GM20000 (cell line): ENCODE measurements at regions not wholly inside any gene's neighbourhood (a gene's known extent, or its start where the extent isn't known, plus 50 kb on each side); places are given as distances from the start of the nearest gene placed in this dataset.

Experiments
- DNase-seq: peaks from one replicate; pipeline ENCODE4 v3.0.0; 2012; ENCODE audit warnings: low spot score
- CTCF ChIP-seq: IDR thresholded peaks from 2 replicates; pipeline ENCODE4 v1.5.1; 2012; ENCODE audit warnings: mild to moderate bottlenecking, control low read depth; ENCODE audit errors: extremely low read depth, missing control alignments

- no peak for DNase-seq
- TF ChIP-seq CTCF: no peak
Observed at GRCh38 chr3:27540231-27540630, 56.0 kb upstream of the SLC4A7 start.

DNA sequence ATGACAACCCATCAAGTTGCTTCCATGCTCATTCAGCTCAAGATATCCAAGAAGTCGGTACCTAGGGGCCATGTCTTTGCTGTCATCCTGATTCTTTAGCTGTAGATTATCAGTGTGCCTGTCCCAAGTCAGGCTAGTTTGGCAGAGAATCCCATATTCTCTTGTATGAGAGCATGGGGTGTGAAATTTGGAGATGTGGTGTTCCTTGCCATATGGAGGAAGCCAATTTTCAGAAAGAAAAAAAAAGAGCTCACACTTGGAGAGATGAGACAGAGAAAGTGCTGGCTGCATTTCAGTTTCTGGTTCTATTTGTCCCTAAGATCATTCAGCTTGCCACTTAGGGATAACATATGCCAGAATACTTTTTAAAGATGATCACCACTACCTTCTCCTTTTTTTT lies 52.3 kb upstream of the SLC4A7 start:
- DNase-seq: no peak
- no peak for TF ChIP-seq CTCF

DNA sequence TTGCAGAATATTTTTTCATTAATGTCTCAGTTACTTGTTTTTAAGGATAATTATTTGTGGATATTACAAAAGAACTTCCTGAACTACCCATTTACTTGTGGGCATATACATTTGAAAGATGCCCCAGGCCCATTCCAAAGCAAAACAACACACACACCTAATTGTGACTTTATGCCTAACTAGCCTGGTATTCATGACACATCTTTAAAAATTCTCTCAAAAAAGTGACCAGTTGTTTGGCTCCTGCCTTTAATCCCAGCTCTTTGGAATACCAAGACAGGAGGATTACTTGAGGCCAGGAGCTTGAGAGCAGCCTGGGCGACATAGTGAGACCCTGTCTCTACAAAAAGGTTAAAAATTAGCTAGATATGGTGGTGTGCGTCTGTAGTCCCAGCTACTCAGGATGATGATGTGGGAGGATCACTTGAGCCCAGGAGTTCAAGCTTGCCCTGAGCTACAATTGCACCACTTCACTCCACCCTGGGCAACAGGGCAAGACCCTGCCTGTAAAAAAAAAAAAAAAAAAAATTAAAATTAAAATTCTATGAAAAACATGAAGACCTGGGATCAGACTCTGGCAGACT lies 51.7 kb upstream of the SLC4A7 start:
- no peak for TF ChIP-seq CTCF
- no peak for DNase-seq

DNA sequence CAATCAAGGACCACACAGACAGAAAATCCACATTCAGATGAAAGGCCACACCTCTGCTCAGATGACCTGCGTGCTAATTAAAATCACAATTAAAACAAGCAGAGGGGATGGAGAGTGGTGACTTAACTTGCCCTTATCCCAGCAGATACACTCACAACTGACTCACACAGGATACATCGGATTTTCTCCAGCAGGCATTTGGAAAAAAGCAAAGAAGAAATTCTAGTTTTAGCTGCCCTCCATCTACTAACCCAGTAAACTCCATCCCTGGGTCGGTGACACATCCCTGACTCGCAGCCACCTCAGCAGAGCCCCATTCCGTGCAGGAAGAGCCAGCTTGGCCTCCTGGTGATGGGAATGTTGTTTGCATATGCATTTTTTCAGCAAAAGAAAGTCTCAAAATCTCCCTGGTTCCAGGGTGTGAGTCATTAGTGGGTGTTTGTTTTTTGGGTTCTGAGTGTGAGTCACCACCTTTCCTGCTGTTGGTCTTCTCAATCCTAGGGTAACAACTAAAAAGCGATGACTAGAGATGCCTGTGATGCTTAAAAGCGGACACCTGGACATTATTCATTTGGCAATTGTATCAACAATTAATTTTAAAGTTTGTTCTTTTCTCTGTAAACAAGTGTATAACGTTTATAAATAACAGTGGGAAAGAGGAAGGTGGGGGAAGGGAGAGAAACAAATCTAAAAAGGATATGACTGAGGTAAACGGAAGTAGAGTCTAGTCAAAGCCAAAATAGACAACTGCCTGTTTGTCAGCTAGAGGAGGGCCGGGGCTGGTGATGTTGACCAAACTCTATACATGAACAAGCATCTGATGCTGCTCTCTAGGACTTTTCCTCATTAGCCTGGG lies 49.8 kb upstream of the SLC4A7 start:
- peak; percentile 28 for DNase-seq
- no peak for TF ChIP-seq CTCF
